Esophagus (tissue), 2 donors: ENCODE measurements at regions not wholly inside any gene's neighbourhood (a gene's known extent, or its start where the extent isn't known, plus 50 kb on each side); places are given as distances from the start of the nearest gene placed in this dataset.

ENCODE experiments used
- H3K27ac ChIP-seq, 2 donors: one replicate each; pipeline ENCODE4 v1.5.1; 2013; ENCODE audit warnings: low read depth in 2 of 2, mild to moderate bottlenecking in 2 of 2, inconsistent platforms in 1 of 2, low read length in 1 of 2, moderate library complexity in 1 of 2
- H3K27me3 ChIP-seq, 2 donors: one replicate each; pipeline ENCODE4 v1.6.1; 2013; ENCODE audit warnings: low read length in 2 of 2, control low read depth in 1 of 2, mild to moderate bottlenecking in 1 of 2; ENCODE audit not compliant: insufficient read depth in 2 of 2, control insufficient read depth in 1 of 2
- H3K36me3 ChIP-seq, 2 donors: one replicate each; pipeline ENCODE4 v1.6.1; 2013; ENCODE audit warnings: low read length in 1 of 2; ENCODE audit not compliant: control insufficient read depth in 2 of 2, insufficient read depth in 2 of 2
- H3K4me1 ChIP-seq, 2 donors: one replicate each; pipeline ENCODE4 v1.6.1; 2013; ENCODE audit warnings: low read length in 1 of 2; ENCODE audit not compliant: control insufficient read depth in 2 of 2, insufficient read depth in 2 of 2
- H3K4me3 ChIP-seq, 2 donors: one replicate each; pipeline ENCODE4 v1.5.1; 2013; ENCODE audit warnings: low read length in 2 of 2, mild to moderate bottlenecking in 2 of 2, low read depth in 1 of 2, moderate library complexity in 1 of 2
- H3K9me3 ChIP-seq, 2 donors: one replicate each; pipeline ENCODE4 v1.6.1; 2013; ENCODE audit warnings: mild to moderate bottlenecking in 2 of 2, low read depth in 1 of 2, low read length in 1 of 2, moderate library complexity in 1 of 2; ENCODE audit not compliant: control insufficient read depth in 2 of 2, insufficient read depth in 1 of 2
- WGBS, 2 donors: extraction: QIAGEN DNeasy Blood & Tissue Kit; methylation state at CpG; one replicate each; pipeline ENCODE4 v1.1.7; 2013; 5-methylcytosine and 5-hydroxymethylcytosine counted together
- donor health status: healthy with polysubstance abuse.
- donor health status: Bipolar disorder and iron deficiency.

- 91 to 92% methylated on average over 12 of the region's 12 CpGs for WGBS, 2 donors
- H3K36me3 ChIP-seq: no peaks in the 10 kb centered on the region
- no peaks in the 10 kb centered on the region for H3K9me3 ChIP-seq
- no peaks in the 10 kb centered on the region for H3K27me3 ChIP-seq
- no peak overlapping the region for H3K4me3 ChIP-seq
- H3K4me1 ChIP-seq: no peaks in the 10 kb centered on the region
- H3K27ac ChIP-seq: no peak overlapping the region
Observed at GRCh38 chr3:72006631-72007556, 221.9 kb upstream of the PROK2 start.

- WGBS, 2 donors: 84 to 85% methylated on average over 5 of the region's 5 CpGs
- H3K27ac ChIP-seq: no peak overlapping the region
- H3K27me3 ChIP-seq: no peaks in the 10 kb centered on the region
- no peaks in the 10 kb centered on the region for H3K9me3 ChIP-seq
- H3K4me3 ChIP-seq: no peak overlapping the region
- no peaks in the 10 kb centered on the region for H3K36me3 ChIP-seq
- H3K4me1 ChIP-seq: no peaks in the 10 kb centered on the region
Observed at GRCh38 chr3:72004749-72005292, 219.9 kb upstream of the PROK2 start.

- 65 to 69% methylated on average over 2 of the region's 2 CpGs for WGBS, 2 donors
- no peaks in the 10 kb centered on the region for H3K9me3 ChIP-seq
Observed at GRCh38 chr3:72003936-72004335, 219.0 kb upstream of the PROK2 start.

GRCh38 chr3:72001758-72002157 lies 216.8 kb upstream of the PROK2 start:
- Histone ChIP-seq H3K27me3 (no peaks in the 10 kb centered on the region), H3K27ac (no peak overlapping the region), H3K36me3 (no peaks in the 10 kb centered on the region), H3K9me3 (no peaks in the 10 kb centered on the region), H3K4me3 (no peak overlapping the region), H3K4me1 (no peaks in the 10 kb centered on the region)
- WGBS, 2 donors: 64 to 68% methylated on average over 3 of the region's 3 CpGs

More at GRCh38 chr3:72003936-72004335, 219.0 kb upstream of the PROK2 start:
- Histone ChIP-seq H3K27me3 (no peaks in the 10 kb centered on the region), H3K36me3 (no peaks in the 10 kb centered on the region), H3K4me1 (no peaks in the 10 kb centered on the region), H3K4me3 (no peak overlapping the region), H3K27ac (no peak overlapping the region)

- no peaks in the 10 kb centered on the region for H3K4me1 ChIP-seq
- no peaks in the 10 kb centered on the region for H3K9me3 ChIP-seq
- no peaks in the 10 kb centered on the region for H3K36me3 ChIP-seq
- H3K27me3 ChIP-seq: no peaks in the 10 kb centered on the region
- H3K4me3 ChIP-seq: no peak overlapping the region
- WGBS, 2 donors: 75% methylated on average over 3 of the region's 3 CpGs
- no peak overlapping the region for H3K27ac ChIP-seq
Observed at GRCh38 chr3:71998995-71999673, 214.2 kb upstream of the PROK2 start.

GRCh38 chr3:71997066-71997653 lies 212.2 kb upstream of the PROK2 start:
- Histone ChIP-seq H3K4me1 (no peaks in the 10 kb centered on the region), H3K27ac (no peak overlapping the region), H3K27me3 (no peaks in the 10 kb centered on the region), H3K9me3 (no peaks in the 10 kb centered on the region), H3K36me3 (no peaks in the 10 kb centered on the region), H3K4me3 (no peak overlapping the region)
- WGBS, 2 donors: 73 to 75% methylated on average over 4 of the region's 4 CpGs

GRCh38 chr3:71994906-71995305 lies 210.0 kb upstream of the PROK2 start:
- H3K36me3 ChIP-seq: no peaks in the 10 kb centered on the region
- H3K4me1 ChIP-seq: no peaks in the 10 kb centered on the region
- 53% methylated on average over 3 of the region's 3 CpGs for WGBS, 2 donors
- H3K9me3 ChIP-seq: peaks cover 0 to 4% of the 10 kb centered on the region in 2 donors
- no peaks in the 10 kb centered on the region for H3K27me3 ChIP-seq
- no peak overlapping the region for H3K4me3 ChIP-seq
- no peak overlapping the region for H3K27ac ChIP-seq

GRCh38 chr3:71994203-71994602 lies 209.3 kb upstream of the PROK2 start:
- WGBS, 2 donors: 86% methylated on average over 8 of the region's 8 CpGs
- no peaks in the 10 kb centered on the region for H3K4me1 ChIP-seq

GRCh38 chr3:71991681-71992080 lies 206.7 kb upstream of the PROK2 start:
- no peaks in the 10 kb centered on the region for H3K27me3 ChIP-seq
- no peak overlapping the region for H3K27ac ChIP-seq
- WGBS, 2 donors: 74 to 83% methylated on average over 2 of the region's 2 CpGs
- H3K36me3 ChIP-seq: no peaks in the 10 kb centered on the region
- H3K9me3 ChIP-seq: peaks cover 0 to 4% of the 10 kb centered on the region in 2 donors
- no peak overlapping the region for H3K4me3 ChIP-seq
- no peaks in the 10 kb centered on the region for H3K4me1 ChIP-seq

More at GRCh38 chr3:71994203-71994602, 209.3 kb upstream of the PROK2 start:
- Histone ChIP-seq H3K9me3 (peaks cover 0 to 4% of the 10 kb centered on the region in 2 donors), H3K27ac (no peak overlapping the region), H3K36me3 (no peaks in the 10 kb centered on the region), H3K4me3 (no peak overlapping the region), H3K27me3 (no peaks in the 10 kb centered on the region)
